Kidney (tissue), 13 donors: ENCODE measurements at regions not wholly inside any gene's neighbourhood (a gene's known extent, or its start where the extent isn't known, plus 50 kb on each side); places are given as distances from the start of the nearest gene placed in this dataset.

ENCODE experiments used
- DNase-seq, 5 donors: peaks; one replicate each; pipeline ENCODE4 v3.0.0-alpha.2; 2013 to 2020
- FAIRE-seq: peaks from 2 replicates; lab custom pipeline; 2012; peaks lifted over from hg19 to GRCh38; lab: Jason Lieb, UNC
- H3K27ac ChIP-seq, 2 donors: one replicate each; pipeline ENCODE4 v1.7.0; 2013; ENCODE audit warnings: low read depth in 2 of 2, low read length in 2 of 2, inconsistent platforms in 1 of 2
- H3K27me3 ChIP-seq: one replicate; pipeline ENCODE4 v1.7.1; 2013; ENCODE audit warnings: low read length, inconsistent platforms; ENCODE audit not compliant: control insufficient read depth, insufficient read depth
- H3K36me3 ChIP-seq, 3 donors: one replicate each; pipeline versions ENCODE4 v1.7.0 to v1.7.1; 2013; ENCODE audit warnings: low read length in 3 of 3, control low read depth in 1 of 3, inconsistent platforms in 1 of 3; ENCODE audit not compliant: insufficient read depth in 3 of 3, control insufficient read depth in 2 of 3
- H3K4me1 ChIP-seq, 3 donors: one replicate each; pipeline versions ENCODE4 v1.7.0 to v1.7.1; 2013; ENCODE audit warnings: low read length in 3 of 3, inconsistent platforms in 1 of 3, low read depth in 1 of 3; ENCODE audit not compliant: control insufficient read depth in 2 of 3, insufficient read depth in 2 of 3
- H3K4me3 ChIP-seq, 3 donors: one replicate each; pipeline versions ENCODE4 v1.7.0 to v1.8.1; 2013; ENCODE audit warnings: low read length in 3 of 3, control low read depth in 1 of 3, inconsistent platforms in 1 of 3
- H3K9ac ChIP-seq, 3 donors: one replicate each; pipeline versions ENCODE4 v1.7.0 to v1.7.1; 2013; ENCODE audit warnings: low read length in 3 of 3, control low read depth in 1 of 3, inconsistent platforms in 1 of 3
- H3K9me3 ChIP-seq, 3 donors: one replicate each; pipeline versions ENCODE4 v1.7.0 to v1.7.1; 2013; ENCODE audit warnings: low read length in 3 of 3, control low read depth in 1 of 3, inconsistent platforms in 1 of 3; ENCODE audit not compliant: control insufficient read depth in 2 of 3, insufficient read depth in 1 of 3
- CTCF ChIP-seq: IDR thresholded peaks from 3 replicates; pipeline ENCODE4 v1.5.1; 2012; ENCODE audit warnings: mild to moderate bottlenecking, moderate library complexity, borderline replicate concordance; ENCODE audit not compliant: insufficient read depth; ENCODE audit errors: extremely low read depth
- intact Hi-C: fragments of 100-400 bp; cut with DNase I; formaldehyde crosslinking; loops from one replicate; pipeline ENCODE4 v1.11.1; 2022
- donor health status: control.
- donor health status: control.
- donor health status: control.
- donor health status: control.
- donor health status: control.
- donor health status: DM: yes; HTN: yes; CAD: no.
- donor health status: Normal renal cell carcinoma (clear cell type).

GRCh38 chr7:21030237-21030871 is 243.7 kb upstream of the SP8 start:
- H3K9me3 ChIP-seq: no peaks in the 10 kb centered on the region
- no peak for TF ChIP-seq CTCF
- no peaks in the 10 kb centered on the region for H3K27me3 ChIP-seq
- no peaks in the 10 kb centered on the region for H3K36me3 ChIP-seq
- H3K4me3 ChIP-seq: no peak overlapping the region
- no peak overlapping the region for H3K9ac ChIP-seq
- DNase-seq: no peak
- H3K4me1 ChIP-seq: no peaks in the 10 kb centered on the region
- FAIRE-seq: no peak
- H3K27ac ChIP-seq: no peak overlapping the region
- intact Hi-C loops: no loop called here

GRCh38 chr7:21041252-21041651 is 254.6 kb upstream of the SP8 start:
- no peak for FAIRE-seq

GRCh38 chr7:21041666-21042065 is 255.0 kb upstream of the SP8 start:
- no peak for TF ChIP-seq CTCF
- no peak for FAIRE-seq

More at GRCh38 chr7:21041252-21041651, 254.6 kb upstream of the SP8 start:
- Histone ChIP-seq H3K9me3 (no peaks in the 10 kb centered on the region), H3K36me3 (no peaks in the 10 kb centered on the region), H3K9ac (no peak overlapping the region), H3K27ac (no peak overlapping the region), H3K27me3 (no peaks in the 10 kb centered on the region), H3K4me1 (no peaks in the 10 kb centered on the region), H3K4me3 (no peak overlapping the region)
- intact Hi-C loops: no loop called here
- no peak for TF ChIP-seq CTCF
- DNase-seq: peak in 2 of 5 donors; percentile 28 to 48

GRCh38 chr7:21044384-21044783 is 257.7 kb upstream of the SP8 start:
- no peaks in the 10 kb centered on the region for H3K27me3 ChIP-seq
- no peaks in the 10 kb centered on the region for H3K4me1 ChIP-seq
- TF ChIP-seq CTCF: no peak
- FAIRE-seq (no peak), DNase-seq (peak in 2 of 5 donors; percentile 45 to 50)
- intact Hi-C loops: no loop called here
- no peaks in the 10 kb centered on the region for H3K9me3 ChIP-seq
- no peak overlapping the region for H3K27ac ChIP-seq
- H3K36me3 ChIP-seq: no peaks in the 10 kb centered on the region
- H3K4me3 ChIP-seq: no peak overlapping the region
- no peak overlapping the region for H3K9ac ChIP-seq

More at GRCh38 chr7:21041666-21042065, 255.0 kb upstream of the SP8 start:
- no peaks in the 10 kb centered on the region for H3K27me3 ChIP-seq
- H3K4me3 ChIP-seq: no peak overlapping the region
- DNase-seq: peak in 2 of 5 donors; percentile 7 to 12
- H3K9ac ChIP-seq: no peak overlapping the region
- H3K4me1 ChIP-seq: no peaks in the 10 kb centered on the region
- intact Hi-C loops: no loop called here
- H3K9me3 ChIP-seq: no peaks in the 10 kb centered on the region
- H3K27ac ChIP-seq: no peak overlapping the region
- H3K36me3 ChIP-seq: no peaks in the 10 kb centered on the region
